Peyer's patch (tissue), 4 donors: ENCODE measurements at regions not wholly inside any gene's neighbourhood (a gene's known extent, or its start where the extent isn't known, plus 50 kb on each side); places are given as distances from the start of the nearest gene placed in this dataset.

Experiments used
- CTCF ChIP-seq, 6 experiments: fragments of 450-650 bp in 4 of 6; fragments of 200-600 bp in 2 of 6; sonication (generic) in 1 of 6; IDR thresholded peaks; one replicate each; pipeline ENCODE4 v1.5.1; 2017 to 2019; ENCODE audit warnings: antibody characterized with exemption in 6 of 6, mild to moderate bottlenecking in 3 of 6, moderate library complexity in 1 of 6
- POLR2A ChIP-seq, 2 donors: fragments of 450-650 bp; IDR thresholded peaks; one replicate each; pipeline ENCODE4 v1.5.1; 2017; ENCODE audit warnings: antibody characterized with exemption in 2 of 2, mild to moderate bottlenecking in 2 of 2, moderate library complexity in 2 of 2

GRCh38 chr3:168654700-168655099, 559.0 kb upstream of the GOLIM4 start:
- TF ChIP-seq CTCF (IDR thresholded peaks at IDR 0.05) = no peak
- TF ChIP-seq POLR2A (IDR thresholded peaks at IDR 0.05) = no peak
